GM12892 (cell line): ENCODE measurements at regions not wholly inside any gene's neighbourhood (a gene's known extent, or its start where the extent isn't known, plus 50 kb on each side); places are given as distances from the start of the nearest gene placed in this dataset.

Experiments
- POLR2A ChIP-seq: IDR thresholded peaks from 2 replicates; pipeline ENCODE4 v1.6.1; 2011; ENCODE audit warnings: low read depth, low read length, control low read depth
- POLR2AphosphoS5 ChIP-seq: IDR thresholded peaks from 2 replicates; pipeline ENCODE4 v1.6.1; 2011; ENCODE audit warnings: low read depth, low read length, control low read depth

DNA sequence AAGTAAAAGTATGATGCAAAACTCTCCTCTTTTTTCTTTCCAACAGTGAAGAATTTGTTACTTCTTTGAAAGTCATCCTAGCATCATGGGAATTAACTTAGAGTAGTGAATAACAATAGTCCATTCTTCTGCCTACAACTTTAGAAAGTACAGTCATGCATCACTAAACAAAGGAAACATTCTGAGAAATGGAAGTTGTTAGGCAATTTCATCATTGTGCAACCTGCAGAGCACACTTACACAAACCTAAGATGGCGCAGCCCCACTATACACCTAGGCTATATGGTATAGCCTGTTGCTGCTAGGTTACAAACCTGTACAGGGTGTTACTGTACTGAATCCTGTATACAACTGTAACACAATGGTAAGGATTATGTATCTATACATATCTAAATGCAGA lies 1209.3 kb upstream of the C9orf72 start:
- TF ChIP-seq POLR2AphosphoS5 (no peak), POLR2A (no peak)
